ENCODE measurements at regions not wholly inside any gene's neighbourhood (a gene's known extent, or its start where the extent isn't known, plus 50 kb on each side); places are given as distances from the start of the nearest gene placed in this dataset.

GRCh38 chr13:103349211-103349980 lies 283.2 kb upstream of the SLC10A2 start:
- Histone ChIP-seq H3K79me2 (ENCODE audit: insufficient read depth, low read length) (no peaks in the 10 kb centered on the region), H3K9me3 (ENCODE audit: low read depth, low read length) (no peaks in the 10 kb centered on the region), H4K20me1 (ENCODE audit: insufficient read depth, low read length) (no peaks in the 10 kb centered on the region), H3K36me3 (ENCODE audit: insufficient read depth, low read length) (no peaks in the 10 kb centered on the region), H3K4me1 (ENCODE audit: insufficient read depth, low read length) (no peaks in the 10 kb centered on the region), H3K27ac (ENCODE audit: low read depth, low read length) (no peak overlapping the region), H3K27me3 (ENCODE audit: insufficient read depth, low read length) (no peaks in the 10 kb centered on the region), H2AFZ (ENCODE audit: low read length) (no peak overlapping the region), H3K4me3 (ENCODE audit: insufficient read depth, low read length) (no peak overlapping the region), H3K4me2 (ENCODE audit: insufficient read depth, low read length) (no peak overlapping the region)
- no peak for TF ChIP-seq CTCF (IDR thresholded peaks at IDR 0.05; ENCODE audit: extremely low read depth, low read depth, low read length)
- no peak for DNase-seq (ENCODE audit: insufficient read length, low spot score, missing footprints)

- Histone ChIP-seq H4K20me1 (ENCODE audit: insufficient read depth, low read length) (no peaks in the 10 kb centered on the region), H3K27me3 (ENCODE audit: insufficient read depth, low read length) (no peaks in the 10 kb centered on the region), H3K27ac (ENCODE audit: low read depth, low read length) (no peak overlapping the region), H3K4me2 (ENCODE audit: insufficient read depth, low read length) (no peak overlapping the region), H2AFZ (ENCODE audit: low read length) (no peak overlapping the region), H3K79me2 (ENCODE audit: insufficient read depth, low read length) (no peaks in the 10 kb centered on the region), H3K9me3 (ENCODE audit: low read depth, low read length) (no peaks in the 10 kb centered on the region), H3K36me3 (ENCODE audit: insufficient read depth, low read length) (no peaks in the 10 kb centered on the region), H3K4me3 (ENCODE audit: insufficient read depth, low read length) (no peak overlapping the region), H3K4me1 (ENCODE audit: insufficient read depth, low read length) (no peaks in the 10 kb centered on the region)
- no peak for DNase-seq (ENCODE audit: insufficient read length, low spot score, missing footprints)
- TF ChIP-seq CTCF (IDR thresholded peaks at IDR 0.05; ENCODE audit: extremely low read depth, low read depth, low read length), result no peak
Observed at GRCh38 chr13:103335241-103335640, 269.0 kb upstream of the SLC10A2 start.

GRCh38 chr13:103331924-103332323 lies 265.7 kb upstream of the SLC10A2 start:
- no peak overlapping the region for H3K4me3 ChIP-seq (ENCODE audit: insufficient read depth, low read length)
- H3K27me3 ChIP-seq (ENCODE audit: insufficient read depth, low read length), result no peaks in the 10 kb centered on the region
- no peak for TF ChIP-seq CTCF (IDR thresholded peaks at IDR 0.05; ENCODE audit: extremely low read depth, low read depth, low read length)
- no peaks in the 10 kb centered on the region for H4K20me1 ChIP-seq (ENCODE audit: insufficient read depth, low read length)
- no peaks in the 10 kb centered on the region for H3K79me2 ChIP-seq (ENCODE audit: insufficient read depth, low read length)
- H3K27ac ChIP-seq (ENCODE audit: low read depth, low read length), result no peak overlapping the region
- H2AFZ ChIP-seq (ENCODE audit: low read length), result no peak overlapping the region
- no peaks in the 10 kb centered on the region for H3K36me3 ChIP-seq (ENCODE audit: insufficient read depth, low read length)
- no peaks in the 10 kb centered on the region for H3K9me3 ChIP-seq (ENCODE audit: low read depth, low read length)
- no peak for DNase-seq (ENCODE audit: insufficient read length, low spot score, missing footprints)
- no peak overlapping the region for H3K4me2 ChIP-seq (ENCODE audit: insufficient read depth, low read length)
- H3K4me1 ChIP-seq (ENCODE audit: insufficient read depth, low read length), result no peaks in the 10 kb centered on the region

- no peaks in the 10 kb centered on the region for H3K79me2 ChIP-seq (ENCODE audit: insufficient read depth, low read length)
- H3K36me3 ChIP-seq (ENCODE audit: insufficient read depth, low read length), result no peaks in the 10 kb centered on the region
Observed at GRCh38 chr13:103328899-103329298, 262.7 kb upstream of the SLC10A2 start.

More at GRCh38 chr13:103328899-103329298, 262.7 kb upstream of the SLC10A2 start:
- DNase-seq (ENCODE audit: insufficient read length, low spot score, missing footprints), result no peak
- Histone ChIP-seq H3K27me3 (ENCODE audit: insufficient read depth, low read length) (no peaks in the 10 kb centered on the region), H3K9me3 (ENCODE audit: low read depth, low read length) (no peaks in the 10 kb centered on the region), H4K20me1 (ENCODE audit: insufficient read depth, low read length) (no peaks in the 10 kb centered on the region), H3K4me1 (ENCODE audit: insufficient read depth, low read length) (no peaks in the 10 kb centered on the region), H3K4me3 (ENCODE audit: insufficient read depth, low read length) (no peak overlapping the region), H3K4me2 (ENCODE audit: insufficient read depth, low read length) (no peak overlapping the region), H2AFZ (ENCODE audit: low read length) (no peak overlapping the region), H3K27ac (ENCODE audit: low read depth, low read length) (no peak overlapping the region)
- TF ChIP-seq CTCF (IDR thresholded peaks at IDR 0.05; ENCODE audit: extremely low read depth, low read depth, low read length), result no peak

Measured in osteoblast (primary cell).